HUES6 (cell line): ENCODE measurements at regions not wholly inside any gene's neighbourhood (a gene's known extent, or its start where the extent isn't known, plus 50 kb on each side); places are given as distances from the start of the nearest gene placed in this dataset.

Experiments
- H3K27ac ChIP-seq: 2 replicates; pipeline ENCODE4 v1.7.0; 2013; ENCODE audit warnings: low read depth, mild to moderate bottlenecking, low read length, inconsistent platforms
- H3K27me3 ChIP-seq: 2 replicates; pipeline ENCODE4 v1.6.1; 2013; ENCODE audit warnings: low read length; ENCODE audit not compliant: control insufficient read depth, insufficient read depth
- H3K36me3 ChIP-seq: 2 replicates; pipeline ENCODE4 v1.6.1; 2013; ENCODE audit warnings: low read length; ENCODE audit not compliant: control insufficient read depth, insufficient read depth
- H3K4me1 ChIP-seq: 2 replicates; pipeline ENCODE4 v1.6.1; 2013; ENCODE audit warnings: low read length; ENCODE audit not compliant: control insufficient read depth, insufficient read depth
- H3K4me3 ChIP-seq: 2 replicates; pipeline ENCODE4 v1.5.1; 2013; ENCODE audit warnings: low read depth, low read length
- H3K9ac ChIP-seq: one replicate; pipeline ENCODE4 v1.6.1; 2013; ENCODE audit warnings: mild to moderate bottlenecking, low read length
- H3K9me3 ChIP-seq: 2 replicates; pipeline ENCODE4 v1.6.1; 2013; ENCODE audit warnings: low read depth, low read length; ENCODE audit not compliant: control insufficient read depth, insufficient read depth

DNA sequence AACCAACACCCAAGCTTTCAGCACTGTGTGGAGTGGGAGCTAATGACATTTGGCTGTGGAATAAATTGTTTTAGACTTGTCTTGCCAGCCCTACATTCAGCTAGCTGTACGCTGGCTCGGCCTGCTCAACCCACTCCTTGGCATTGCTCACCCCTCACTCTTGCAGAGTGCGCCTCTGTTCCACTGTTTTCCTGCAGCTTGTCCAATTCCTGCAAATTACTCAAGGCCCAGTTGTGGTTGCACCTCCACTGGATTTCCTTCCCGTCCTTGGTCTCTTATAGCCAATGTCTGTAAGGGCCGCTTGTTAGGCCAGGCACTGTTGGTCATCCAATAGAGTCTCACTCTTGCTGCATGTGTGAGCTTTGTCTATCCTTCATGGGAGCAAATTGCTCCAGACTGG, 55.5 kb upstream of the ADRA1D start:
- H3K4me3 ChIP-seq: no peak overlapping the region
- H3K36me3 ChIP-seq: no peaks in the 10 kb centered on the region
- 0 out of 2 replicates have a peak, but pooled peaks cover 5% of the 10 kb centered on the region for H3K27me3 ChIP-seq
- H3K27ac ChIP-seq: no peak overlapping the region
- H3K9ac ChIP-seq: no peak overlapping the region
- no peaks in the 10 kb centered on the region for H3K9me3 ChIP-seq
- no peaks in the 10 kb centered on the region for H3K4me1 ChIP-seq

DNA sequence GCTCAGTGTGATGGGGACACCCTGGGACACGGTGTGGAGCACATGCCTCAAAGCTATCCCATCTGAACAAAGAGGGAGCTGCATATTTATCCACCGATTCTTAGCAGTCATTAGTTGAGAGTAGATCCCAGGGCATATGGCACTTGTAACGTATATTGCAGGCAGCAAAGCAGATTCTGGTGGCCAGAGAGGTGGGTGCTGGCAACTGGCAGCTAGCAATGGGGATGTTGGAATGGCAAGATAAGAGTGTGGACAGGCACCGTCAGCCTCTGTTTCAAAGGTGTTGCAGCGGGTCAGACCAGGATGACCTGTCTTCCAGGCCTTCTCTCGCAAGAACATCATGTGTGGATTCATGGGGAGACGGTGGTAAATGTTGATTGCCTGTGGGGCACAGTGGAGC, 54.0 kb upstream of the ADRA1D start:
- Histone ChIP-seq H3K9me3 (no peaks in the 10 kb centered on the region), H3K27me3 (0 out of 2 replicates have a peak, but pooled peaks cover 5% of the 10 kb centered on the region), H3K9ac (no peak overlapping the region), H3K36me3 (no peaks in the 10 kb centered on the region), H3K27ac (no peak overlapping the region), H3K4me1 (no peaks in the 10 kb centered on the region), H3K4me3 (no peak overlapping the region)

DNA sequence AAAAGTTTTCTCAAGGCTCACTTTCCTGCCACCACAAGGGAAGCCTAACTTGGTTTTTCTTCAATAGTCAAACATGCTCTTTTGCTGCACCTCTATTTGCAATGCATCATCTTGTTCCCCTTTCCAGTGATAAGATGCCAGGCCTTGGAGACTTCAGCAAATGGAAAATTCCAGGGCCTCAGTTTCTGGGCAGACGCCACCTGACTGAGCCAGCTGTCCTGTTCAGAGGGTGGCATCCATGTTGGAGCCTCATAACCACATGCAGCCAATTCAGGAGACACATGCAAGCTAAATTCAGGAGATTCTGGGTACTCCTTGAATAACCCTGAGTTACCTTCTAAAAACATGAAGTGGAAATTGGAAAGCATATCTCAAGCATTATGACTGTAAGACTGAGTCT, 51.8 kb upstream of the ADRA1D start:
- no peaks in the 10 kb centered on the region for H3K36me3 ChIP-seq
- no peaks in the 10 kb centered on the region for H3K4me1 ChIP-seq
- no peak overlapping the region for H3K27ac ChIP-seq
- H3K27me3 ChIP-seq: peaks cover 7% of the 10 kb centered on the region
- H3K4me3 ChIP-seq: no peak overlapping the region
- no peaks in the 10 kb centered on the region for H3K9me3 ChIP-seq
- H3K9ac ChIP-seq: no peak overlapping the region

DNA sequence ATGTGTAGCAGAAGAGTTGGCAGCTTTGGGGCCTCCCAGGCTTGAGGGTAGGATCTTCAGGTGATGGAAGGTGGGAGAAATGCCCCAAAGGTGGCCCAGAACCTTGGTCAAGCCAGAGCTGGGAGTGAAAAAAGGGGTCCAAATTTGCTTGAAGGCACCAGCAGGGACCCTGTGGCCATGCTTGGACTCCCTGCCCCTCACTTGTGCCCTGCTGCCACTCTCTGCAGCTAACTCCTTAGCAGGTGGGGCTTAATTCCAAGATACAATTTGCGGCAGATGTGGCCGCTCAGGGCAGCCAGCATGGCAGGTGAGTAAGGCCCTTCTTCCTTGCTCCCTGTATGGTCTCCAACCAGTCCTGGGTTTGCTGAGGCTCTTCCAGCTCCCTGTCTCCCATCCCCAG, 51.3 kb upstream of the ADRA1D start:
- Histone ChIP-seq H3K9ac (no peak overlapping the region), H3K27me3 (peaks cover 7% of the 10 kb centered on the region), H3K36me3 (no peaks in the 10 kb centered on the region), H3K4me1 (no peaks in the 10 kb centered on the region), H3K27ac (no peak overlapping the region), H3K9me3 (no peaks in the 10 kb centered on the region), H3K4me3 (no peak overlapping the region)

DNA sequence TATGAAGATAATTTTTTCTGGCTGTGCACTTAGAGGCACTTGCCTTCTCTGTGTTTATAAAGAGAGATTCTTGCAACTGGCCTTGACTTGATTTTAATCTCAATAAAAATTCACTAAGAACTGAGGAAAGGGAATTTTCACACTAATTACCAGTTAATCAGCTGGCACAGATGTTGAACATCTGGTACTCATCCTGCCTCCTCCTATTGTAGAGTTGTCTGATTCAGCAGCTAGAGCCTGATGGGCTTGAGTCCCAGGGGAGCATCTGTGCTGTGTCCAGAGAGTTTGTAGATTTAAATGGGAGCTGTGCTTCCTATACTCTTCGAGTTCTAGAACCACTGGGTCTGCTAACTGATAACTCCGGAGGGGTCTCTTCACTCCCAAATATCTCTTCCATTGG, 50.7 kb upstream of the ADRA1D start:
- H3K4me1 ChIP-seq: no peaks in the 10 kb centered on the region
- peaks cover 7% of the 10 kb centered on the region for H3K27me3 ChIP-seq
- no peaks in the 10 kb centered on the region for H3K9me3 ChIP-seq
- H3K4me3 ChIP-seq: no peak overlapping the region
- no peak overlapping the region for H3K9ac ChIP-seq
- H3K36me3 ChIP-seq: no peaks in the 10 kb centered on the region
- H3K27ac ChIP-seq: no peak overlapping the region

DNA sequence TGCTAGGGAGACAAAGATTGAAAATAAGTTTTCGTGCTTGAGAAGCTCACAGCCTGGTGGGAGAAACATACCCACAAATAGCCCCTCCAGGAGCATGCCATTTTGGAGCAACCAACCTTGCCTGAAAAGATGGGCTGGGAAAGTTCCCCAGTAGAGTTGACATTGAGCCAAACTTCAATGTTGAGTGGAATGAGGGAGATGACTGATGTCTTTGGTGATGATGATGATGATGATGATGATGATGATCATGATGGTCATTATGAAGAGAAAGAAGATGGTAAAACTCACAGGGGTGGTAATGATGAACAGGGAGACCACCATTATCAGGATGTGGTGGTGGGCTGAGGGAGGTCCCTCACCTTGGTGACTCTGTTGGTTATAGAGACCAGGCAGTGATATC, 50.1 kb upstream of the ADRA1D start:
- Histone ChIP-seq H3K4me1 (no peaks in the 10 kb centered on the region), H3K27ac (no peak overlapping the region), H3K27me3 (peaks cover 7% of the 10 kb centered on the region), H3K9me3 (no peaks in the 10 kb centered on the region), H3K36me3 (no peaks in the 10 kb centered on the region), H3K9ac (no peak overlapping the region), H3K4me3 (no peak overlapping the region)
